Upper lobe of right lung (tissue), 1 donor: ENCODE measurements at regions not wholly inside any gene's neighbourhood (a gene's known extent, or its start where the extent isn't known, plus 50 kb on each side); places are given as distances from the start of the nearest gene placed in this dataset.

ENCODE experiments used
- ATAC-seq: fragments of 200-7000 bp; cut with Tn5 transposase; one replicate; pipeline ENCODE4 v1.9.1; 2020; ENCODE audit warnings: mild to moderate bottlenecking, moderate library complexity
- DNase-seq: peaks from one replicate; pipeline ENCODE4 v3.0.0-alpha.2; 2020
- H3K27ac ChIP-seq: fragments of 200-600 bp; one replicate; pipeline ENCODE4 v1.8.0; 2022
- H3K27me3 ChIP-seq: fragments of 200-600 bp; one replicate; pipeline ENCODE4 v1.8.0; 2022; ENCODE audit warnings: mild to moderate bottlenecking
- H3K36me3 ChIP-seq: fragments of 200-600 bp; one replicate; pipeline ENCODE4 v1.8.0; 2022
- H3K4me1 ChIP-seq: fragments of 200-600 bp; one replicate; pipeline ENCODE4 v1.8.0; 2022
- H3K4me3 ChIP-seq: fragments of 200-600 bp; one replicate; pipeline ENCODE4 v1.8.0; 2022; ENCODE audit warnings: mild to moderate bottlenecking
- H3K9me3 ChIP-seq: fragments of 200-600 bp; one replicate; pipeline ENCODE4 v1.8.0; 2022
- CTCF ChIP-seq: fragments of 200-600 bp; IDR thresholded peaks from one replicate; pipeline ENCODE4 v1.8.0; 2022; ENCODE audit warnings: antibody characterized with exemption
- intact Hi-C: fragments of 100-400 bp; cut with DNase I; formaldehyde crosslinking; loops from one replicate; pipeline ENCODE4 v1.11.0; 2022
- donor health status: DM: no; HTN: yes; CAD: no; lungs with severe emphysema.

- H3K27me3 ChIP-seq: no peaks in the 10 kb centered on the region
- no peak for TF ChIP-seq CTCF
- intact Hi-C loops: no loop called here
- no peaks in the 10 kb centered on the region for H3K4me1 ChIP-seq
- DNase-seq: no peak
- no peaks in the 10 kb centered on the region for H3K9me3 ChIP-seq
- no peak overlapping the region for H3K4me3 ChIP-seq
- H3K27ac ChIP-seq: no peak overlapping the region
- no peaks in the 10 kb centered on the region for H3K36me3 ChIP-seq
- no peak for ATAC-seq
Measured at GRCh38 chr21:31471865-31472264, 127.8 kb upstream of the TIAM1 start.

- Histone ChIP-seq H3K27ac (no peak overlapping the region), H3K4me3 (no peak overlapping the region), H3K9me3 (no peaks in the 10 kb centered on the region), H3K36me3 (no peaks in the 10 kb centered on the region), H3K27me3 (no peaks in the 10 kb centered on the region), H3K4me1 (no peaks in the 10 kb centered on the region)
- DNase-seq (no peak), ATAC-seq (no peak)
- no peak for TF ChIP-seq CTCF
- intact Hi-C loops: no loop called here
Measured at GRCh38 chr21:31470896-31471694, 127.0 kb upstream of the TIAM1 start.

- no peak for ATAC-seq
- intact Hi-C loops: no loop called here
- no peaks in the 10 kb centered on the region for H3K36me3 ChIP-seq
Measured at GRCh38 chr21:31460980-31461379, 116.9 kb upstream of the TIAM1 start.

GRCh38 chr21:31459457-31459856, 115.4 kb upstream of the TIAM1 start:
- no peak overlapping the region for H3K4me3 ChIP-seq
- ATAC-seq: no peak
- intact Hi-C loops: no loop called here
- no peaks in the 10 kb centered on the region for H3K4me1 ChIP-seq
- H3K27ac ChIP-seq: no peak overlapping the region
- H3K36me3 ChIP-seq: no peaks in the 10 kb centered on the region
- no peaks in the 10 kb centered on the region for H3K27me3 ChIP-seq
- TF ChIP-seq CTCF: no peak
- H3K9me3 ChIP-seq: no peaks in the 10 kb centered on the region
- DNase-seq: no peak

More at GRCh38 chr21:31460980-31461379, 116.9 kb upstream of the TIAM1 start:
- H3K4me1 ChIP-seq: no peaks in the 10 kb centered on the region
- no peak overlapping the region for H3K27ac ChIP-seq
- H3K27me3 ChIP-seq: no peaks in the 10 kb centered on the region
- no peaks in the 10 kb centered on the region for H3K9me3 ChIP-seq
- TF ChIP-seq CTCF: no peak
- no peak overlapping the region for H3K4me3 ChIP-seq
- DNase-seq: no peak

- no peak overlapping the region for H3K27ac ChIP-seq
- intact Hi-C loops: no loop called here
- no peak overlapping the region for H3K4me3 ChIP-seq
- TF ChIP-seq CTCF: peak; percentile 15
- no peaks in the 10 kb centered on the region for H3K36me3 ChIP-seq
- ATAC-seq (peak; percentile 32), DNase-seq (no peak)
- no peaks in the 10 kb centered on the region for H3K27me3 ChIP-seq
- no peaks in the 10 kb centered on the region for H3K4me1 ChIP-seq
- no peaks in the 10 kb centered on the region for H3K9me3 ChIP-seq
Measured at GRCh38 chr21:31457675-31458074, 113.6 kb upstream of the TIAM1 start.
